Uterus (tissue), 2 donors: ENCODE measurements at regions not wholly inside any gene's neighbourhood (a gene's known extent, or its start where the extent isn't known, plus 50 kb on each side); places are given as distances from the start of the nearest gene placed in this dataset.

ENCODE experiments used
- CTCF ChIP-seq, 4 experiments: fragments of 200-600 bp in 2 of 4; fragments of 450-650 bp in 2 of 4; sonication (generic) in 2 of 4; IDR thresholded peaks; one replicate each; pipeline ENCODE4 v1.5.1; 2016 to 2019; ENCODE audit warnings: antibody characterized with exemption in 4 of 4, mild to moderate bottlenecking in 2 of 4, moderate library complexity in 1 of 4
- POLR2A ChIP-seq, 2 donors: fragments of 450-650 bp; IDR thresholded peaks; one replicate each; pipeline ENCODE4 v1.6.1; 2016; ENCODE audit warnings: antibody characterized with exemption in 2 of 2, mild to moderate bottlenecking in 1 of 2, moderate library complexity in 1 of 2

- TF ChIP-seq POLR2A (IDR thresholded peaks at IDR 0.05) (no peak), CTCF (IDR thresholded peaks at IDR 0.05) (no peak)
Observed at GRCh38 chr4:178090640-178091411, 648.6 kb upstream of the AGA start.
